Muscle of arm (tissue), 1 donor: ENCODE measurements at regions not wholly inside any gene's neighbourhood (a gene's known extent, or its start where the extent isn't known, plus 50 kb on each side); places are given as distances from the start of the nearest gene placed in this dataset.

Experiments used
- DNase-seq: peaks from one replicate; pipeline ENCODE4 v3.0.0-alpha.2; 2013

DNA sequence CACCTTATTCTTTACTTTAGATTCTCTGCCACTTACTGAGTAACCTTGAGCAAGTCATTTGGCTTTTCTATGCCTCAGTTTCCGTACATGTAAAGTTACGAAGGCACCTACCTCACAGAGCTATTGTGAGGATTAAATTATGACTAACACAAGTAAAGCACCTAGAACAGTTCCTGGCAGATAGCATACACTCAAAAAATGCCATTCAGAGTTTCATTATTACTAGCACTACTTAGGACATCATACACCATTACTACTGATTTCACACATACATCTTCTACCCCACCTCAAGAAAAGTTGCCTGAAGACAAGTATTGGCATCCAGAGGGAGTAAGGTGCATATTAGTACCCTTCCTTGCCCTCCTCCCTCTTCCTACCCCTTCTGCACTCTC lies 107.8 kb downstream of the OGFRL1 start:
- no peak for DNase-seq

DNA sequence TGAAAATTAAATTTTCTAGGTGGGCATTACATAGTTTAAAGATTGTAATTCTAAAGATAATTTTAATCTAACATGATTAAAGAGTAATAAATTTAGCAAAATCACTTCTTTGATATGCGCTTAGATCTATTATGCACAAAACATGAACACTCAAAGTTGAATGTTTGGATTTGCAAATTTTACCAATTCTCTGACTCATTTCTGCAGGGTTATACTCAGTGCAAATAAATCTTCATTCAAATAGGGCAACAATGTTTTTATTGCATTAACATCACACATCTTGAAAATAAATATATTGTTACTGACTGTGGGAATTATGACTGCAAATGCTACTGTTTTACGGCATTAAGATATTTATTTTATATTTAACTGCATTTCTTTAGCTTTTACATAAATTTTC lies 110.7 kb downstream of the OGFRL1 start:
- DNase-seq: no peak

DNA sequence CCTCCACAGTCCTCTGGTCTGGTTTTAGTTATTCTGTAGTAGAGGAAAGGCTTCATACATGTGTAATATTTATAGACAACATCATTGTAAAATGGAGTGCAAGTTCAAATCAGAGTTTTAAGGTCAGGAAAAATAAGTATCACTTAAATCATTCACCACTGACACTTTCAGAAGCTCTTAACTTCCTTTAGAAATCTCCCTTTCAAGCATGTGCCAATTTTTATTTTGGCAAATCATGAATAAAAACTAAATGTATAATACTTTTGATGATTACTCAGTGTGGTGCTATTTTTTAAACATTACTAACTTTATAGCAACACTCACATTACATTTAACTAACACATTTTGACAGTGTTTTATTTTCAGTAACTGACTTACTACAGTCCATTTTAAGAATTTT lies 112.2 kb downstream of the OGFRL1 start:
- DNase-seq: no peak

DNA sequence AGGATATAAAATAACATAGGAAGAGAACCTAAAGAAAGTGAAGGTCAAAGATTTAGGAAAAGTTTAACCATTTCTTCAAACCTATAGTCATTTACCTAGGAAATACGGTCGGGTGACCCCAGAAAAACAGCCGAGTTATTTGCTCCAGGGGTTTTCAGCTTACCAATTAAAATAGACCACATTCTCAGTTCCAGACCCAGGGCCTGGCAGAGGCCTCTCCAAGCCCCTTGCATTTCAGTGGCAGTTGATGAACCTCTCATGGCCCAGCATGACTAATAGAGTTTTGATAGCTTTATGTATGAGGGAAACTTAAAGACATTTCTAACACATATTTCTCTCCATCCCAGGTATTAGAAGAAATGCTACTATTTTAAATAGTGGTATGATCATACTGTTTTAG lies 113.5 kb downstream of the OGFRL1 start:
- DNase-seq: no peak

DNA sequence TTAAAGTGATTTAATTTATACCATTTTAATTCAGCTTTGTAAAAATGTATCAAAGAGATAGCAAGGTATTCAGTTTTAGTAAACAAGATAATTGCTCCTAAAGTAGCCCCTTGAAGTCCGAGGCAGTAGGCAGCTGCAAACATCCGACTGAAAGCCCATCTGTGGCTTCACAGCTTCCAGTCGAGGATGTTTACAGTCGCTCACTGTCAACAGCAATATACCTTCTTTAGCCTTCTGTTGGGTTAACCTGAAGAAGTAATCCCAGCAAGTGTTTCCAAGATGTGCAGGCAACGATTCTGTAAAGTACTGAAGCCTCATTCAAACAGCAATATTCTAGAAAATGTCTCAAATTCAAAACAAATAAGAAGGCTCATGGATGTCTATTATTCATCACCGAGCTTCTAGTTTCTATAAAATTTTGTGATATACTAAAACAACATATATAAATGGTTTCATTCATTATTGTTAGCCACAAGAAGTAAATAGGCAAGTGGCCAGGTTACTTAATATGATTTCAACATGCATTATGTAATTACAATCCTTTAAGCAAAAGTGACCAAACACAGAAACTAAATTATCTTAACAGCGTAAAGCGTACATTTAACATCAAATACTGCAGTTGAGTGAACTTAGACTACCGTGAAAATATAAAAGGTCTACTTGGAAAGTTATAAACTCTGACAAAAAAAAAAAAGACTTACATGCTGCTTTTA lies 115.0 kb downstream of the OGFRL1 start:
- no peak for DNase-seq

DNA sequence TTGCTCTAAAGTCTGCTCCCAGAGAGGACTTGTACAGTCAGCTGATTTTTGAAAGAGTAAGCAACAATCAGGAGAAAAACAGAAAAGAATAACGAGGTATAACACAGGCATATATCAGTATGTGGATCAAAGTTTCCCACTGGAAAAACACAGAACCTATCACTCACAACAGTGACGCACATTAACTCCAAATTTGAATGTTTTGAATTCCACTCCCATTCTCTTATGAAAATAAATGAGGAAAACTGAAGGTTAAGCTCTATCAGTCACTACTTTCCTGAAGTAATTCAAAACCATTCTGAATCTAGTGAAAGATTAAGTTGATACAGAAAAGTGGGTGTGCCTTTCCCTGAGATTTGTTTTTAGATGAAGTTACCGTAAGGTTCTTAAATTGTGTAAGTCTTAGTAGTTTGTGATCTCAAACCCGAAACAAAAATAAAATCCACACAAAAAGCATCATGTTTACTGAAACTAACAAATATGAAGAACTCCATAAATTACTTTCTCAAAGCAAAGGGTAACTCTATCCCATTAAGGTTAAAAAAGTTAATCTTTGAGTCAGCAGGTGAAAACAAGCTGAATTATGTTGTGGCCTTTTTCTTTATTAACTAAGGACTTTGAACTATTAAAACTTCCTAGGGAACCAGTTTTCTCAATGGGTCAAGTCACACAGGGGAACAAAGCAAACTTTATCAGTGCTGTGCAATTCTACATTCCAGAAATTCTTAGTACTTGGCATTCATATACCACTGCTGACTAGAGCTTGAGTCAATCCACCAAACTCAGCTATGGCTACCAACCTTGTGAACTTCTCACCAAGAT lies 115.7 kb downstream of the OGFRL1 start:
- DNase-seq: no peak

DNA sequence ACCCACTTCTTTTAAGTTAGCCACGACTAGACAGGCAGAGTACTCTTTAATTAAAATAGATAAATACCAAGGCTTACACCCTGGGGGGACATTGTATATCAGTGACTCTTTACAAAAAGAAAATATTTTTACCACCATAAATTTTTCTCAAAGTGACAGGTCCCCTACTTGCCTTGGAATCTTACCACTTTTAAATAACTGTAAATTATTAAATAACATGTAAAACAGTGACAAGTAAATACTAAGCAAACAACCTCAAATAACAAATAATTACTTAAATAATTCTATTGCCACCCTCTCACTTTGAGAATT lies 116.3 kb downstream of the OGFRL1 start:
- no peak for DNase-seq

DNA sequence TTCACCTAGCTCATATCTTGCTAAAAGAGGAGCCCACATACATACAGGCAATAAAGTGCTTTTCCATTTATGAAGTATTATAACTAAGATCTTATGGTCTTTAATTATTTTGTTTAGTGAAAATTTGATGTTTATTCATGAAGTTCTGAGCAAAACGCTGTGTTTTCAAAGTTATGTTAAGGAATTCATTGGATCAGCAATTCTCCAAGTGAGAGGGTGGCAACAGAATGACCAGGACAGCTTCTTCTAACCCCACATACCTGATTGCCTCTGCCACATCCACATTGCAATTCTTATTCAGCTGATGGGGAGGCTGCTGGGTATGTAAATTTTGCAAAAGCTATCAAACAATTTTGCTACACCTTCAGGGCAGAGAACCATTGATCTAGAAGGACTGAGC lies 116.8 kb downstream of the OGFRL1 start:
- no peak for DNase-seq

DNA sequence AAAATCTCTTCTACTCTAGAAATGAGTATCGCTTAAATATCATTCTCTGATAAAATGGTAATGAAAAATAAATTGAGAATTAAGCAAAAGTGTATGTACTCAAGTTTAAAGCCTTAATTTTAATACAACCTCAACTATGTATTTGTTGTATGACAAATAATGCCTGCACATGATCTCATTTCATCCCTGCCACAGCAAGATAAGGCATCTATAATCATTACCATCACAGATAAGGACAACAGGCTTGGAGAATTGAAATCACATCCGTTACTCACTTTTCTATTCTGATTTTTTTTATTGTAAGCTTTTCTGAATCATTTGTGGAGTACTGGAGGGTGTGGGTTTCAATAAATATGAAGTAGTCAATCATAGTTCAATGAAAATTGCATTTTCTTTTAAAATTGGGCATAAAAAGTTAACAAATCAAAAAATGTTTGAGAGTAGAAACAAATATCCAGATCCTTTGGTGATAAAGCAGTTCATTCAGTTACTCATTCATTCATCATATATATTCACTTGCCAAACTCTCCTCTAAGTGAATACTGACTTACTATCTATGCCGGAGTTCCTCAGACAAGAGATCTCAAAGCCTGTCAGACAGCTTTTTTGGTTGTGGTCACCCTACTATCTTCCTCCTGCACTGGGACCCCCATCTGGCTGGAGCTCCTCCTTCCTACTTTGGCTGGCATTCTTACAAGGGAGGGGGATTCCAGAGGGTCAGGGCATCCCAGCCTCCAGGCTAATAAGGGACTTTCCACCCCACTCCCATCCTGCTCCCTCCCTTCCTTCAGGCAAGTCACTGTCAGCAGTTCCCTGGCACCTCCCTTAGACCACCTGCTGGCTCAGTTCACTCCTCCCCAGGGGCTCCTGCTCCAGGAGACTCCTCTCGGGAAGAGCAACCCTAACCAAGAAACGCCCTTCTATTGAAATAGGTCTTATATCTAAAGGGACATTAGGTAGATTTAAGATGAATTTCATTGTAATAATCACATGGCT lies 118.6 kb downstream of the OGFRL1 start:
- DNase-seq: no peak

DNA sequence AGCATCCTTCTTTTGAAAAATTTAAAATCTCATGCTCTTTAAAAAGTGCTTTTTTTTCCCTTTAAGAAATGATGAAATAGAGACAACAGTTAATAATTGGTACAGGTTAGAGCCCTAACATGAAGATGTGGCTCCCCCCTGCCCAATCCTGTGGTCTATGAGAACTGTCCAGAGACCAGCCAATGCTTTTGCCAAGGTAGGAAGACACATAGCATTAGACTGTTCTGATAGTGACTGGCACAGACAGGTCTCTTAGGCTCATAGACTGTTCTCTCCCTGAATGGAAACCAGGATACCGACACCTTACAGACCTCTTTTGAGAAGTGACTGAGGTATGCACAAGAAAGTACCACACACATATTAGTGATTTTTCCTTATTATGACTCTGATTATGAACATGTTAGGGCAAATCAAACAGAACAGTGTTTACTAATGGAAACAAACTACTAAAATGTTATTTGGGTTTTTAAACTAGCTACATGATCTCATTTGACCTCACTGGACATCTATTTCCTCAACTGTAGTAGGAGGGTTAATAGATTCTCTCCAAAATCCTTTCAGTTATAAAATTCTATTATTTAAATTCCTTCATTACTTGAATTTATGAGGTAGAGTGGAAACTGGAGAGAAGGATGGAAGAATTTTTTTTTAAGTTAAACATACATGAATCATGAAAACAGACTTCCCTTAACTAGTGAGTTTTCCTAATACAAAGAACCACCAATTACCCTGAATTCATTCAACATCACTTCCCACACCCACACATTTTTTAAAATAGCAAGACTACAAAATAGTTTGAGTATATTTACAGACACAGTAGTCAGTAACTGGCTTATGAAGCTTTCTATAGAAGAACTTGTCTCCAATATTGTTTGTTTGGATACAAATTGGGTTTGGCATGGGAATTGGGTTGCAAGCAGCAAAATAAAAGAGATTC lies 120.4 kb downstream of the OGFRL1 start:
- DNase-seq: no peak

DNA sequence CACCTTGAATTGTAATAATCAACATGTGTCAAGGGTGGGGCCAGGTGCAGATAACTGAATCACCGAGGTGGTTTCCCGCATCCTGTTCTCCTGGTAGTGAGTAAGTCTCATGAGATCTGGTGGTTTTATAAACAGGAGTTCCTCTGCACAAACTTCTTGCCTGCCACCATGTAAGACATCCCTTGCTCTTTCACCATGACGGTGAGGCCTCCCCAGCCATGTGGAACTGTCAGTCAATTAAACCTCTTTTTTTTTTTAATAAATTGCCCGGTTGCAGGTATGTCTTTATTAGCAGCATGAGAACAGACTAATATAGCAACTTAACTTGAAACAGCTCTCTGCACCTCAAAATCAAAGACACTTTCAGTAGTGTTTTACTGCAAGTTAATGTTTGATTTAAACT lies 121.6 kb downstream of the OGFRL1 start:
- DNase-seq: no peak

DNA sequence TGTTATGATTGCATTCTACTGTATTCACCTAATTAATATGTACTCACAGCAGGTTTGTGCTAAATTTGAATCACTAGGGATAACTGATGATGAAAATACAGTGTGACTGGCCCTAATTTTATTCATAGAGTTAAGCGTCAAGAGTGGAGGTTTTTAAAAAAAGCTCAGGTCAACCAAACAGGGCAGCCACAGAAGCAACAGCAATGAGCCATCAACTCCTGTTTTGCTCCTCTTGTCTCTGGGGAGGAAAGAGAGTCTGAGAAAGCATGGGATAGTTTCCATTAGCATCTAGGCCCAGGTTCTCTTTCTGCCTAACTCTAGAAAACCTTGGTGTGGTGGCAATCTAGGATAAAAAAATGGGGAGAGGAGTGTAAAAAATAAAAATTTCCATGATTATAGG lies 122.1 kb downstream of the OGFRL1 start:
- no peak for DNase-seq

DNA sequence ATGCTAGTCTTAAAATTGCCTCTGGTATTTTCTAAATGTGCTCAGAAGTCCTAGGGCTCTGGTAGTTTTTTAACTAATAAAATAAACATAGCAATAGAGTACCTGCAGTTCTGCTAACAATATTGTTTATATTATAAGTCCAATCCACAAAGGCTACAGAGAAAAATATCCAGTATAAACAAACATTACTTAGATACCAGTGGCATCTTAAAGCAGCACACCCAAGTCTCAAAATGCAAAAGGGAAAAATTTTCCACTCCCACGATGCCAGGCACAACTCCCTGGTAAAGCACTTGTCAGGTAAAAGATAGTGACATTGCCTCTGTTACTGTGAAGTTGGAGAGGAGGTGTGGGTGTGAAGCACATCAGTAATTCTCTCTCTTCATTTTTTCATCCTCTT lies 123.3 kb downstream of the OGFRL1 start:
- no peak for DNase-seq

DNA sequence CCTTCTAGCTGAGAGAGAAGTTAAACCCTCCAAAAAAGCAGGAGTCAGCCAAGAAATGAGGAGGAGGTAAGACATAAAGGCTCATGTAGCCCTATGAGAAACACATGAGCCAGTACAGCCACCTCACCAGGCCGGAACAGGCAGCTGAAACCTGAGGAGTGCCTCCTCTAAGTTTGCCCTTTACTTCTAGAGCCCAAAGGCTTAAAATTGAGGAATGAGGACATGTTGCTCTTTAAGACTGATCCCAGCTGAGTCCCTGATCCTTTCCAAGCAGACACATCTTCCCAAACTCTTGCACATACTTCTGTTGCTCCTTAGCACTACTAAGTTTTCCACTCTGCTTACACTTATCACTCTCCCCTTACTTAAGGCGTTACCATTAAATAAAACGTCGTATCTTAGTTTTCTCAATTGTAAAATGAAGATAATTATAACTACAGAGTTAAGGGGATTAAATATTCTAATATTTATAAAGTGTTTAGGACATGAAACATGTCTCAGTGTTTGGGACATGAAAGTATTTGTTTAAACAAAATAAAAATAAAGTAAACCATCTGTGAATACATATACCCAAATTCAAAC lies 124.0 kb downstream of the OGFRL1 start:
- DNase-seq: no peak

DNA sequence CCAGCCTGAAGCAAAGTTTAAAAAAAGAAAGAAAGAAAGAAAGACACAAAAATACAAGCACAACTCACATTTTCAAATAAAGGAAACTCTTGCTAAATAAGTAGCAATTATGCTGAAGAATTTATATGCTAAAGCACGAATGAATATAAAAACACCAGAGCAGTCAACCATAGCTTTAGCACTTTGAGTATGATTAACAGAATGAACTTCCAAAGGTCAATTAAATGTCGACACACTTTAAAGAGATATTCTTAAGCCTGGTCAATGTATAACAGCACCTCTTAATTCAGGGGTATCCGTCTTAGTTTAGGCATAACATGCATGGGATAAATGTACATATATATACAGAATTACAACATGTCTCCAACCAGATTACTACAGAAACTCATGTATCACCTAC lies 125.9 kb downstream of the OGFRL1 start:
- DNase-seq: no peak

DNA sequence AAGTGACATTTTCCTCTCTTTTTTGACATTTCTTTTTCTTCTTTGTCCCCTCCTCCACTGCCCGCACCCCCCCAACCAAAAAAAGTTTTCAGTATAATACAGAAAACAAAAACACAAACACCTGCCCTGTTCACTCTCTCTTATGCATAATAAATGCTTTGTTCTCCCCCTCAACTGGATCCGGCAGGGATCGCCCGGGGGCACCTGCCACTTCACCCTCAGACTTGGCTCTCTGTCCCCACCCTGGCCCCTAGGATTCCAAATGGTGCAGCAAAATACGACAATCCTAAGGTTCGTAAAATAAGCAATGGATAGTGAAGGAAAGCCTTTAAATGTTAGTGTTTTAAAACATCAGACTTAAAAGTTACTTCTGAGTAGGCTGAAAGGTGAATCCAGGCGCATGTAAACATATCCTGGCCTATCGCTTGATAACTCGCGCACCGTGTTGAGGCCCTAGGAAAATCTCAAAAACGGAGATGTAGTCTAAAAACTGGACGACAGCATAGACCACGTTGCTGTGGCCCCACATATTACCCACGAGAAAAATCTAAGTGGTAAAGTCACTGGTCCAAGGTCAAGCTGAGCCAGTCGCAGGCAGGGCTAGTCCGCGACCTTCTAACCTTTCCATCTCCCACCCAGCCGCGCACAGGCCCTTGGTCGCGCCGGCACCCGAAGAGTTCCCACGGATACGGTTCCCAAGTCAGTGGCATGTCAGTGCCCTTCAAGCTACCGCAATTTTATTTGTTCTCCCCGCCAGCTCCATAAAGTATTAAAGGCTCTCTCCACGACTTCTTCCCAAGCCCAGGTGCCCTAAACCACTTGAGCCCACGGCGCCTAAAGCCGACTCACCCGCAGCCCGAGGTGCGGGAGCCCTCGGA lies 130.8 kb downstream of the OGFRL1 start:
- peak; percentile 16 for DNase-seq

DNA sequence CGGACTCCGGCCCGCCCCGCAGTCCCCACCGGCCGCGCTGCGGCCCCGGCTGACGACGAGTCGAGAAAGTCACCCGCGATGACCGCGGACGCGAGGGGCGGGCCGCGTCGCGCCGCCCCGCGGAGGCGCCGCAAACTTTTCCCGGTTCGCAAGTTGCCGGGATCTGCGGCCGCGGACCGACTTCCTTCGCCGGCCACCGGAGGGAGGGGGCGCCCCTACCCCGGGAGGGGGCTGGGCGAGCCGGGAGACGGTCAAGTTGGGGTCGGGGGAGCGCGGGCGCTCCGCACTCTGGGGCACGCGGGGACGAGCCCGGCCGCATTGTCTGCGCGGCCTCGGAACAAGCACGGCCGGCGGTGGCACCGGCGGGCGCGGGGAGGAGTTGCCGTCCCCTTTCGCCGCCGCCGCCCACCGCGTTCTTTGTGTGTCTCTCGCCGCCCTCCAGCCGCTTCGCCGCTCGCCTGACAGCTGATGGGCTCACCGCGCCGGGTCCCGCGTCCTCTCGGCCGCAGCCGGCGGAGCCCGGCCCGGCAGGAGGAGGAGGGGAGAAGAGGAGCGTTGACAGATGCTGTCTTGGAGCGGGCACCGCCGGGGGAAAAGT lies 131.6 kb downstream of the OGFRL1 start:
- DNase-seq: peak; percentile 23

DNA sequence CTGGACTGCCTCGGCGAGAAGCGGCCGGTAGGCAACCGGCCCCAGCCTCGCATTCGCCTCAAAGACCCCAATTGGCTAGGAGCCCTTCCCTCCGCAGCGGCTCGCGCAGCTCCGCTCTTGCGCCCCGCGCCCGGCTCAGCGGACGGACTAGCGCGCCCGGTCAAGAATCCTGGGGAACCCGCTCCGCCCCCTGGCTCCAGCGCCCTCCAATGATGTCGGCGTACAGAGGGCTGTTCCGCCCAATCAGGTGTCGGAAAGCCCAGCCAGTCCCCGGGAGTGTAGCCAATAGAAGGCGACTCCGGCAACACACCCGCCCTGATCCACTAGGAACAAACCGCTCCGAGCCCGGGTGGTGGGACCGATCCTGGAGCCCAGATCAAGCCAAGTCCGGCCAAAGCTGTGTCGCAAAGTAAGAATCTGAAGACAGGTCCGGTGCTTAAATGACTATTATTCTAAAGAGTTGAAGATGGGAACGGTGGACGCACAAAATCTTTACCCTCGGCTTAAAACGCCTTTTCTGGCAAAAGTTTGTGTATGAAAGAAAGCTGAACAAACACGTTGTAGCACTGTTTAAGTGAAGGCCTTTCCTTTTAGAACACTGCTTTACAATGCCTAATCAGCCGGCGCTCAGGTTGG lies 132.2 kb downstream of the OGFRL1 start:
- peak; percentile 96 for DNase-seq

DNA sequence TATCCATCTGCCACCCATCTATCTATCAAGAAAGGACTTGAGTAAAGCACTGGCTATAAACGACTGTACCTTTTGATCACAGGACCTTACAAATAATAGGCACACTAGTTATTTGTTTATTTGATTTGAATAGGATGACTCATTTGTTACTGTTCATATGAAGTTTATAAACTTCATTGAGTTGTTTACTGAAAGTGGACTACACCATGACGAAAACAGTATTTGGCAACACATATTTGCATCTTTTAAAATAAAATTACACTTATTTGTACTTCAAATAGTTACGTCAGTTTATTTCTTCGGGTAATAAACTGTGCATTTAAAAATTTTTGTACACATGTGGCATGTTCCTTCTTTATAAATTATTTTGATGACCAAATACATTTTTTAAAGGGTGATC lies 133.0 kb downstream of the OGFRL1 start:
- no peak for DNase-seq
